Amniotic stem cell (primary cell): ENCODE measurements at regions not wholly inside any gene's neighbourhood (a gene's known extent, or its start where the extent isn't known, plus 50 kb on each side); places are given as distances from the start of the nearest gene placed in this dataset.

ENCODE experiments used
- DNase-seq: peaks from one replicate; lab custom pipeline; 2025; lab: John Stamatoyannopoulos, UW

- DNase-seq: no peak
These were observed 806.7 kb upstream of the ADGRL2 start for GRCh38 chr1:80994038-80994437.

GRCh38 chr1:80993154-80993980, 807.4 kb upstream of the ADGRL2 start:
- DNase-seq: no peak

GRCh38 chr1:80989455-80989854, 811.3 kb upstream of the ADGRL2 start:
- no peak for DNase-seq

- no peak for DNase-seq
These were observed 811.8 kb upstream of the ADGRL2 start for GRCh38 chr1:80988926-80989325.

- no peak for DNase-seq
These were observed 812.9 kb upstream of the ADGRL2 start for GRCh38 chr1:80987824-80988223.

- no peak for DNase-seq
These were observed 813.6 kb upstream of the ADGRL2 start for GRCh38 chr1:80987106-80987505.

- DNase-seq: no peak
These were observed 817.9 kb upstream of the ADGRL2 start for GRCh38 chr1:80982831-80983230.

GRCh38 chr1:80973101-80973500, 827.6 kb upstream of the ADGRL2 start:
- DNase-seq: no peak

- no peak for DNase-seq
These were observed 834.5 kb upstream of the ADGRL2 start for GRCh38 chr1:80966266-80966665.

- DNase-seq: no peak
These were observed 838.2 kb upstream of the ADGRL2 start for GRCh38 chr1:80962564-80962963.

- DNase-seq: no peak
These were observed 839.1 kb upstream of the ADGRL2 start for GRCh38 chr1:80961464-80962190.

GRCh38 chr1:80933346-80933745, 867.4 kb upstream of the ADGRL2 start:
- DNase-seq: no peak

GRCh38 chr1:80931178-80931577, 869.6 kb upstream of the ADGRL2 start:
- no peak for DNase-seq

GRCh38 chr1:80929868-80930508, 870.7 kb upstream of the ADGRL2 start:
- no peak for DNase-seq

GRCh38 chr1:80926531-80926930, 874.2 kb upstream of the ADGRL2 start:
- no peak for DNase-seq

GRCh38 chr1:80925130-80925805, 875.5 kb upstream of the ADGRL2 start:
- DNase-seq: no peak

- no peak for DNase-seq
These were observed 876.4 kb upstream of the ADGRL2 start for GRCh38 chr1:80924290-80924689.

- no peak for DNase-seq
These were observed 877.8 kb upstream of the ADGRL2 start for GRCh38 chr1:80922906-80923305.

- no peak for DNase-seq
These were observed 881.3 kb upstream of the ADGRL2 start for GRCh38 chr1:80919426-80919825.

- no peak for DNase-seq
These were observed 882.4 kb upstream of the ADGRL2 start for GRCh38 chr1:80918380-80918779.

- no peak for DNase-seq
These were observed 882.9 kb upstream of the ADGRL2 start for GRCh38 chr1:80917826-80918225.

- no peak for DNase-seq
These were observed 883.5 kb upstream of the ADGRL2 start for GRCh38 chr1:80917225-80917624.
